ENCODE measurements at regions not wholly inside any gene's neighbourhood (a gene's known extent, or its start where the extent isn't known, plus 50 kb on each side); places are given as distances from the start of the nearest gene placed in this dataset.

- DNase-seq (ENCODE audit: low read depth), result no peak
Measured at GRCh38 chr4:96531836-96532235, 691.9 kb downstream of the PDHA2 start.

GRCh38 chr4:96543346-96543745 is 703.5 kb downstream of the PDHA2 start:
- no peak for DNase-seq (ENCODE audit: low read depth)

GRCh38 chr4:96558466-96558865 is 718.6 kb downstream of the PDHA2 start:
- no peak for DNase-seq (ENCODE audit: low read depth)

- no peak for DNase-seq (ENCODE audit: low read depth)
Measured at GRCh38 chr4:96566755-96567154, 726.9 kb downstream of the PDHA2 start.

GRCh38 chr4:96585304-96585703 is 745.4 kb downstream of the PDHA2 start:
- no peak for DNase-seq (ENCODE audit: low read depth)

GRCh38 chr4:96593422-96593821 is 753.5 kb downstream of the PDHA2 start:
- no peak for DNase-seq (ENCODE audit: low read depth)

GRCh38 chr4:96598465-96598864 is 758.6 kb downstream of the PDHA2 start:
- no peak for DNase-seq (ENCODE audit: low read depth)

GRCh38 chr4:96599752-96600151 is 759.9 kb downstream of the PDHA2 start:
- DNase-seq (ENCODE audit: low read depth), result no peak

GRCh38 chr4:96602661-96603060 is 762.8 kb downstream of the PDHA2 start:
- no peak for DNase-seq (ENCODE audit: low read depth)

GRCh38 chr4:96603641-96604040 is 763.7 kb downstream of the PDHA2 start:
- DNase-seq (ENCODE audit: low read depth), result no peak

- DNase-seq (ENCODE audit: low read depth), result no peak
Measured at GRCh38 chr4:96606451-96606850, 766.6 kb downstream of the PDHA2 start.

GRCh38 chr4:96626023-96626422 is 786.1 kb downstream of the PDHA2 start:
- DNase-seq (ENCODE audit: low read depth), result no peak

GRCh38 chr4:96630839-96631238 is 790.9 kb downstream of the PDHA2 start:
- no peak for DNase-seq (ENCODE audit: low read depth)

- no peak for DNase-seq (ENCODE audit: low read depth)
Measured at GRCh38 chr4:96637971-96638412, 798.1 kb downstream of the PDHA2 start.

- DNase-seq (ENCODE audit: low read depth), result no peak
Measured at GRCh38 chr4:96639932-96640331, 800.0 kb downstream of the PDHA2 start.

- no peak for DNase-seq (ENCODE audit: low read depth)
Measured at GRCh38 chr4:96642490-96642889, 802.6 kb downstream of the PDHA2 start.

- no peak for DNase-seq (ENCODE audit: low read depth)
Measured at GRCh38 chr4:96646146-96646545, 806.3 kb downstream of the PDHA2 start.

- DNase-seq (ENCODE audit: low read depth), result no peak
Measured at GRCh38 chr4:96649536-96649935, 809.6 kb downstream of the PDHA2 start.

GRCh38 chr4:96652158-96652557 is 812.3 kb downstream of the PDHA2 start:
- no peak for DNase-seq (ENCODE audit: low read depth)

- no peak for DNase-seq (ENCODE audit: low read depth)
Measured at GRCh38 chr4:96652821-96653220, 812.9 kb downstream of the PDHA2 start.

- DNase-seq (ENCODE audit: low read depth), result no peak
Measured at GRCh38 chr4:96654045-96654444, 814.2 kb downstream of the PDHA2 start.

GRCh38 chr4:96670381-96670780 is 830.5 kb downstream of the PDHA2 start:
- no peak for DNase-seq (ENCODE audit: low read depth)

GRCh38 chr4:96675416-96675815 is 835.5 kb downstream of the PDHA2 start:
- no peak for DNase-seq (ENCODE audit: low read depth)

- DNase-seq (ENCODE audit: low read depth), result no peak
Measured at GRCh38 chr4:96675896-96676295, 836.0 kb downstream of the PDHA2 start.

Measured in GM04503 (cell line).